PC-9 (cell line): ENCODE measurements at regions not wholly inside any gene's neighbourhood (a gene's known extent, or its start where the extent isn't known, plus 50 kb on each side); places are given as distances from the start of the nearest gene placed in this dataset.

Experiments used
- CTCF ChIP-seq: fragments of 200-600 bp; sonication (generic); conservative IDR thresholded peaks from 2 replicates; pipeline ENCODE4 v1.6.1; 2017; ENCODE audit warnings: mixed run types, antibody characterized with exemption, mild to moderate bottlenecking, moderate library complexity
- EZH2 ChIP-seq: fragments of 200-600 bp; sonication (generic); IDR thresholded peaks from 2 replicates; pipeline ENCODE4 v1.8.0; 2017; ENCODE audit warnings: antibody characterized with exemption, low read depth

- TF ChIP-seq CTCF, result no peak
- TF ChIP-seq EZH2, result no peak
These were observed 265.9 kb downstream of the DLL1 start for GRCh38 chr6:170024940-170025339.
